PC-3 (cell line): ENCODE measurements at regions not wholly inside any gene's neighbourhood (a gene's known extent, or its start where the extent isn't known, plus 50 kb on each side); places are given as distances from the start of the nearest gene placed in this dataset.

ENCODE experiments used
- EZH2 ChIP-seq: fragments of 300-600 bp; sonication (generic); IDR thresholded peaks from one replicate; pipeline ENCODE4 v1.6.1; 2017; ENCODE audit warnings: antibody characterized with exemption, mild to moderate bottlenecking, low read length; ENCODE audit not compliant: unreplicated experiment
- EZH2phosphoT487 ChIP-seq: fragments of 300-600 bp; sonication (generic); IDR thresholded peaks from 2 replicates; pipeline ENCODE4 v1.6.1; 2018; ENCODE audit warnings: mild to moderate bottlenecking, antibody characterized with exemption, low read length, borderline replicate concordance
- TF ChIP-seq, protein P1 (sequence below): fragments of 300-600 bp; sonication (generic); conservative IDR thresholded peaks from 2 replicates; pipeline ENCODE4 v1.5.1; 2017; ENCODE audit warnings: antibody characterized with exemption, low read depth, mild to moderate bottlenecking, low read length

DNA sequence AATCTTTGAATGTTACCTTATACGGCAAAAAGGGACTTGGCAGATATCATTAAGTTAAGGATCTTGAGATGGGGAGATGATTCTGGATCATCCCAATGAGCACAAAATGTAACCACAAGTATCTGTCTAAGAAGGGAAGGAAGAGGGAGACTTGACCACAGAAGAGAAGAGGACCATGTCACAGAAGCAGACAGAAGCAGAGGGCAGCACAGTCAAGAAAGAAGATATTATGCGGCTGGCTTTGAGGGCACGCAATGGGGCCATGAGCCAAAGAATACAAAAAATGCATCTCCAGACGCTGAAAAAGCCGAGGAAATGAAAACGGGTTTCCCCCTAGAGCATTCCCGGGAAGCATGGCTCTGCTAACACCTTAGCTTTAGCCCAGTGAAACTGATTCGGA, 225.3 kb downstream of the NR2F1-AS1 start:
- TF ChIP-seq, protein P1, sequence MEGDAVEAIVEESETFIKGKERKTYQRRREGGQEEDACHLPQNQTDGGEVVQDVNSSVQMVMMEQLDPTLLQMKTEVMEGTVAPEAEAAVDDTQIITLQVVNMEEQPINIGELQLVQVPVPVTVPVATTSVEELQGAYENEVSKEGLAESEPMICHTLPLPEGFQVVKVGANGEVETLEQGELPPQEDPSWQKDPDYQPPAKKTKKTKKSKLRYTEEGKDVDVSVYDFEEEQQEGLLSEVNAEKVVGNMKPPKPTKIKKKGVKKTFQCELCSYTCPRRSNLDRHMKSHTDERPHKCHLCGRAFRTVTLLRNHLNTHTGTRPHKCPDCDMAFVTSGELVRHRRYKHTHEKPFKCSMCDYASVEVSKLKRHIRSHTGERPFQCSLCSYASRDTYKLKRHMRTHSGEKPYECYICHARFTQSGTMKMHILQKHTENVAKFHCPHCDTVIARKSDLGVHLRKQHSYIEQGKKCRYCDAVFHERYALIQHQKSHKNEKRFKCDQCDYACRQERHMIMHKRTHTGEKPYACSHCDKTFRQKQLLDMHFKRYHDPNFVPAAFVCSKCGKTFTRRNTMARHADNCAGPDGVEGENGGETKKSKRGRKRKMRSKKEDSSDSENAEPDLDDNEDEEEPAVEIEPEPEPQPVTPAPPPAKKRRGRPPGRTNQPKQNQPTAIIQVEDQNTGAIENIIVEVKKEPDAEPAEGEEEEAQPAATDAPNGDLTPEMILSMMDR, result no peak
- TF ChIP-seq EZH2 (no peak), EZH2phosphoT487 (no peak)
